Fibroblast of lung (primary cell): ENCODE measurements at regions not wholly inside any gene's neighbourhood (a gene's known extent, or its start where the extent isn't known, plus 50 kb on each side); places are given as distances from the start of the nearest gene placed in this dataset.

Source experiments
- CTCF ChIP-seq, 2 donors: IDR thresholded peaks in 1 of 2; conservative IDR thresholded peaks in 1 of 2; 1 replicate in 1 of 2; 2 replicates in 1 of 2; pipeline ENCODE4 v1.5.1; 2011 to 2012; ENCODE audit warnings: low read length in 2 of 2, control low read depth in 1 of 2, inconsistent platforms in 1 of 2, low read depth in 1 of 2, mild to moderate bottlenecking in 1 of 2
- EZH2 ChIP-seq: IDR thresholded peaks from 2 replicates; pipeline ENCODE4 v1.5.1; 2012; ENCODE audit warnings: low read length, control low read depth, mild to moderate bottlenecking; ENCODE audit errors: missing control alignments

- TF ChIP-seq CTCF (conservative IDR thresholded peaks at IDR 0.05 in 1 of 2, IDR thresholded peaks at IDR 0.05 in 1 of 2; ENCODE audit: low read depth in 1 of 2, low read length in 2 of 2) (no peak), EZH2 (no peak)
These were observed 144.9 kb downstream of the ZNF326 start for GRCh38 chr1:90139837-90140236.
